Endothelial cell of umbilical vein (primary cell): ENCODE measurements at regions not wholly inside any gene's neighbourhood (a gene's known extent, or its start where the extent isn't known, plus 50 kb on each side); places are given as distances from the start of the nearest gene placed in this dataset.

Source experiments
- EZH2 ChIP-seq: IDR thresholded peaks from 2 replicates; pipeline ENCODE4 v1.6.1; 2012; ENCODE audit warnings: borderline replicate concordance, low read depth, mild to moderate bottlenecking, moderate library complexity, low read length, inconsistent platforms; ENCODE audit not compliant: severe bottlenecking
- POLR2A ChIP-seq: IDR thresholded peaks from 2 replicates; pipeline ENCODE4 v1.6.1; 2012; ENCODE audit warnings: low read depth, mild to moderate bottlenecking, control low read depth, low read length
- POLR2AphosphoS5 ChIP-seq: IDR thresholded peaks from 2 replicates; pipeline ENCODE4 v1.6.1; 2012; ENCODE audit warnings: low read depth, mild to moderate bottlenecking, control low read depth, low read length, moderate library complexity; ENCODE audit not compliant: insufficient read depth
- TF ChIP-seq, protein P1 (sequence below), 2 donors: IDR thresholded peaks; 1 replicate in 1 of 2; 2 replicates in 1 of 2; pipeline ENCODE4 v1.5.1; 2011; ENCODE audit warnings: low read length in 2 of 2, mild to moderate bottlenecking in 2 of 2, moderate library complexity in 2 of 2, control low read depth in 1 of 2, inconsistent platforms in 1 of 2, low read depth in 1 of 2; ENCODE audit not compliant: insufficient read depth in 1 of 2; ENCODE audit errors: extremely low read depth in 1 of 2

DNA sequence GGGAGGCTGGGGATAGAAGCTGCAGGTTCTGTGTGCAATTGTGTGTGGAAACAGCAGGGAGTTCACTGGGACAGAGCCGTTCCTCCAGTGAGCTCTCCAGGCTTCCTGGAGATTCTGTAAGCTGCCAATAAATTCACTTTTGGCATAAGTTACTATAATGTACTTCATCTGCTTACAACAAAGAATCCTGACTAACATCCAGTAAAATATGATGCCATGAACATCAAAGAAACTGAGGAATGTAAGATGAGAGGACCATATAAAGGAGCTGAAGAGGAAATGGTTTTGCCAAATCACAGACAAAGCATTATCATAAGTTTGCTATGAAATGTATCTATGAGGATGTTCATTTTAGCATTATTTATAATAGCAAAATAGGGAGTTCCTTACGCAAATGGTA is 175.3 kb downstream of the KCNE4 start:
- TF ChIP-seq POLR2AphosphoS5 (no peak), EZH2 (no peak), POLR2A (no peak)
- TF ChIP-seq, protein P1, sequence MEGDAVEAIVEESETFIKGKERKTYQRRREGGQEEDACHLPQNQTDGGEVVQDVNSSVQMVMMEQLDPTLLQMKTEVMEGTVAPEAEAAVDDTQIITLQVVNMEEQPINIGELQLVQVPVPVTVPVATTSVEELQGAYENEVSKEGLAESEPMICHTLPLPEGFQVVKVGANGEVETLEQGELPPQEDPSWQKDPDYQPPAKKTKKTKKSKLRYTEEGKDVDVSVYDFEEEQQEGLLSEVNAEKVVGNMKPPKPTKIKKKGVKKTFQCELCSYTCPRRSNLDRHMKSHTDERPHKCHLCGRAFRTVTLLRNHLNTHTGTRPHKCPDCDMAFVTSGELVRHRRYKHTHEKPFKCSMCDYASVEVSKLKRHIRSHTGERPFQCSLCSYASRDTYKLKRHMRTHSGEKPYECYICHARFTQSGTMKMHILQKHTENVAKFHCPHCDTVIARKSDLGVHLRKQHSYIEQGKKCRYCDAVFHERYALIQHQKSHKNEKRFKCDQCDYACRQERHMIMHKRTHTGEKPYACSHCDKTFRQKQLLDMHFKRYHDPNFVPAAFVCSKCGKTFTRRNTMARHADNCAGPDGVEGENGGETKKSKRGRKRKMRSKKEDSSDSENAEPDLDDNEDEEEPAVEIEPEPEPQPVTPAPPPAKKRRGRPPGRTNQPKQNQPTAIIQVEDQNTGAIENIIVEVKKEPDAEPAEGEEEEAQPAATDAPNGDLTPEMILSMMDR (IDR thresholded peaks at IDR 0.05; ENCODE audit: extremely low read depth in 1 of 2, insufficient read depth in 1 of 2, low read depth in 1 of 2, low read length in 2 of 2): no peak
